Erythroblast (primary cell): ENCODE measurements at regions not wholly inside any gene's neighbourhood (a gene's known extent, or its start where the extent isn't known, plus 50 kb on each side); places are given as distances from the start of the nearest gene placed in this dataset.

ENCODE experiments used
- GATA1 ChIP-seq: IDR thresholded peaks from 2 replicates; pipeline ENCODE4 v1.6.1; 2011; ENCODE audit warnings: low read depth, mild to moderate bottlenecking, control low read depth, low read length, moderate library complexity
- POLR2A ChIP-seq: IDR thresholded peaks from 2 replicates; pipeline ENCODE4 v1.6.1; 2011; ENCODE audit warnings: mild to moderate bottlenecking, low read length

DNA sequence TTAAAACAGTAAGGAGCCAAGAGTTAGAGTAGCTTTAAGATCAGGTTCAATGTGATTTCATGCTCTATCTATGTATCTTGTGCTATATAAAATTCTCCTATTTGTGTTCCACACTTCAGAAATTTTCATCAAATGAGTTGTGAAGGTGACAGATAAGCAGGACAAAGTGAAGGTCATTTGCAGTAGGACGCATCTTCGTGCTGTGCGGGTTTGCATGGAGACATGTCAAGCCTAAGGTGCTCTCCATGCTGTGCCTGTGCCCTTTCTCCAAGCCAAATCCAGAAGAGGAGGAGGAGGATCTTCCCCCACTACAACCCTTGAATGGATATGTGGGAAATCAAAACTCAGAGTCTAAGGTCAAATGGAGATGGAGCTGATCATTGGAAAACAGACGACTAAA is 147.3 kb upstream of the NEDD9 start:
- TF ChIP-seq POLR2A (no peak), GATA1 (no peak)
